Calu3 (cell line): ENCODE measurements at regions not wholly inside any gene's neighbourhood (a gene's known extent, or its start where the extent isn't known, plus 50 kb on each side); places are given as distances from the start of the nearest gene placed in this dataset.
"Not testable (repeated sequence)": the region's sequence is repeated elsewhere in the genome, so short reads cannot be mapped to it uniquely, and the experiment has no call there.

ENCODE experiments used
- BruUV-seq: library from RNA; stranded (reverse); fragments of 400-500 nt; replicated peaks from 2 replicates; lab custom pipeline; 2021; lab: Mats Ljungman, UMichigan
- CTCF ChIA-PET: fragments of 300-600 bp; sonication (Branson Sonifier 250); formaldehyde crosslinking; loops from one replicate; lab custom pipeline; 2022; ENCODE audit warnings: antibody characterized with exemption; lab: Charles Lee
- DNase-seq: peaks from one replicate; pipeline ENCODE4 v3.0.0; 2022
- H3K27ac Mint-ChIP-seq: one replicate; pipeline ENCODE4 v1.8.0; 2022; ENCODE audit warnings: mixed read lengths; ENCODE audit not compliant: unreplicated experiment
- H3K27me3 Mint-ChIP-seq: one replicate; pipeline ENCODE4 v1.8.0; 2022; ENCODE audit warnings: mixed read lengths; ENCODE audit not compliant: unreplicated experiment
- H3K36me3 Mint-ChIP-seq: one replicate; pipeline ENCODE4 v1.8.0; 2022; ENCODE audit warnings: mild to moderate bottlenecking, moderate library complexity, mixed read lengths; ENCODE audit not compliant: insufficient read depth, unreplicated experiment
- H3K4me1 Mint-ChIP-seq: one replicate; pipeline ENCODE4 v1.8.0; 2022; ENCODE audit warnings: mild to moderate bottlenecking, low read depth, mixed read lengths; ENCODE audit not compliant: unreplicated experiment
- H3K4me3 Mint-ChIP-seq: one replicate; pipeline ENCODE4 v1.8.0; 2022; ENCODE audit warnings: mild to moderate bottlenecking, low read depth, moderate library complexity, mixed read lengths; ENCODE audit not compliant: unreplicated experiment
- H3K9me3 Mint-ChIP-seq: one replicate; pipeline ENCODE4 v1.8.0; 2022; ENCODE audit warnings: low read depth, mixed read lengths; ENCODE audit not compliant: unreplicated experiment
- intact Hi-C: fragments of 100-400 bp; cut with micrococcal nuclease; formaldehyde crosslinking; loops from one replicate; pipeline ENCODE4 v1.10.0; 2022; ENCODE audit not compliant: unreplicated experiment
- TF ChIP-seq, protein P1 (sequence below): fragments of 200-600 bp; IDR thresholded peaks from one replicate; pipeline ENCODE4 v1.8.0; 2022; ENCODE audit warnings: antibody characterized with exemption; ENCODE audit not compliant: unreplicated experiment

DNA sequence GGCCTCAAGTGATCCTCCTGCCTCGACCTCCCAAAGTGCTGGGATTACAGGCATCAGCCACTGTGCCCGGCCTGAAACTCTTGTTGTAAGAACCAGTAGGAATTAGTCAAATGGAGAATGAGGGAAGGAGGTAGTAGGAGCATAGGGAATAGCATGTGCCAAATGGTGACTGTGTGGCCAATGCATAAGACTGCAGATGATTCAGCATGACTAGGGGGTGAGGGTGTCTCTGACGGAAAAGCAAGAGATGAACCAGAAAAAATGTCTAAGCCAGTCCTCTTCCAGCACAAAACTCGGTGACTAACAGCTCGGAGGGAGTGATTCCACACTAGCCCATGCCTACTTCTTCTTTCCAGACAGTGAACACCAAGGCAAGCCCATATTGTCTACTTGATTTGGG lies 58.2 kb upstream of the DUSP21 start:
- TF ChIP-seq, protein P1, sequence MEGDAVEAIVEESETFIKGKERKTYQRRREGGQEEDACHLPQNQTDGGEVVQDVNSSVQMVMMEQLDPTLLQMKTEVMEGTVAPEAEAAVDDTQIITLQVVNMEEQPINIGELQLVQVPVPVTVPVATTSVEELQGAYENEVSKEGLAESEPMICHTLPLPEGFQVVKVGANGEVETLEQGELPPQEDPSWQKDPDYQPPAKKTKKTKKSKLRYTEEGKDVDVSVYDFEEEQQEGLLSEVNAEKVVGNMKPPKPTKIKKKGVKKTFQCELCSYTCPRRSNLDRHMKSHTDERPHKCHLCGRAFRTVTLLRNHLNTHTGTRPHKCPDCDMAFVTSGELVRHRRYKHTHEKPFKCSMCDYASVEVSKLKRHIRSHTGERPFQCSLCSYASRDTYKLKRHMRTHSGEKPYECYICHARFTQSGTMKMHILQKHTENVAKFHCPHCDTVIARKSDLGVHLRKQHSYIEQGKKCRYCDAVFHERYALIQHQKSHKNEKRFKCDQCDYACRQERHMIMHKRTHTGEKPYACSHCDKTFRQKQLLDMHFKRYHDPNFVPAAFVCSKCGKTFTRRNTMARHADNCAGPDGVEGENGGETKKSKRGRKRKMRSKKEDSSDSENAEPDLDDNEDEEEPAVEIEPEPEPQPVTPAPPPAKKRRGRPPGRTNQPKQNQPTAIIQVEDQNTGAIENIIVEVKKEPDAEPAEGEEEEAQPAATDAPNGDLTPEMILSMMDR: no peak
- Mint-ChIP-seq H3K4me3 (no peak overlapping the region), H3K9me3 (no peaks in the 10 kb centered on the region), H3K27ac (no peak overlapping the region), H3K36me3 (no peaks in the 10 kb centered on the region), H3K4me1 (no peaks in the 10 kb centered on the region), H3K27me3 (no peaks in the 10 kb centered on the region)
- CTCF ChIA-PET: no interaction called here
- DNase-seq: no peak
- BruUV-seq: no TSS peak
- intact Hi-C loops: no loop called here

DNA sequence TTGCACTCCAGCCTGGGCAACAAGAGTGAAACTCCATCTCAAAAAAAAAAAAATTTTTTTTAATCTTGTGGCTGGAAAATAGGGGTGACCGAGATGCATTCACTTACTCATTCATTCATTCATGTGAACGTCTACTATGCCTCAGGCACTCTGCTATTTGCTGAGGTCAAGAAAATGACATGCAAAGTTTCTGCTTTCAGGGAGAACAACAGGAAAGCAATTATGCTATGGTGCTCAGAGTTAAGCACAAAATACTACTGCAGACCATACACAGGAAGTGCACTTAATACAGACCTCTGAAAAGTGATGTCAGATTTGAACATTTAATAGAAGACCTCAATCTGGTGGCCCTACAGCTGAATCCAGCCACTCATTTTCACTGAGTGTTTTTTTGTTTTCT lies 59.6 kb upstream of the DUSP21 start:
- intact Hi-C loops: no loop called here
- BruUV-seq: no TSS peak
- Mint-ChIP-seq H3K27ac (no peak overlapping the region), H3K4me1 (no peaks in the 10 kb centered on the region), H3K9me3 (no peaks in the 10 kb centered on the region), H3K4me3 (no peak overlapping the region), H3K36me3 (no peaks in the 10 kb centered on the region), H3K27me3 (no peaks in the 10 kb centered on the region)
- no peak for DNase-seq
- CTCF ChIA-PET: no interaction called here
- TF ChIP-seq, protein P1: no peak

DNA sequence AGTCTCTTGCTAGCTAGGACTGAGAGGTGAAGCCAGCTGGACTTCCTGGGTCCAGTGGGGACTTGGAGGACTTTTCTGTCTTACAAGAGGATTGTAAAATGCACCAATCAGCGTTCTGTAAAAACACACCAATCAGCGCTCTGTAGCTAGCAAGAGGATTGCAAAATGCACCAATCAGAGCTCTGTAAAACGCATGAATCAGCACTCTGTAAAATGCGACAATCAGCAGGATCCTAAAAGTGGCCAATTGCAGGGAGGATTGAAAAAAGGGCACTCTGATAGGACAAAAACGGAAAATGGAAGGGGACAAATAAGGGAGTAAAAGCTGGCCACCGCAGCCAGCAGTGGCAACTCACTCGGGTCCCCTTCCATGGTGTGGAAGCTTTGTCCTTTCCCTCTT lies 65.6 kb upstream of the DUSP21 start:
- TF ChIP-seq, protein P1: no peak
- Mint-ChIP-seq H3K36me3 (no peaks in the 10 kb centered on the region), H3K27me3 (no peaks in the 10 kb centered on the region), H3K4me3 (no peak overlapping the region), H3K27ac (no peak overlapping the region), H3K4me1 (no peaks in the 10 kb centered on the region), H3K9me3 (no peaks in the 10 kb centered on the region)
- intact Hi-C loops: no loop called here
- CTCF ChIA-PET: no interaction called here
- BruUV-seq: no TSS peak
- no peak for DNase-seq

DNA sequence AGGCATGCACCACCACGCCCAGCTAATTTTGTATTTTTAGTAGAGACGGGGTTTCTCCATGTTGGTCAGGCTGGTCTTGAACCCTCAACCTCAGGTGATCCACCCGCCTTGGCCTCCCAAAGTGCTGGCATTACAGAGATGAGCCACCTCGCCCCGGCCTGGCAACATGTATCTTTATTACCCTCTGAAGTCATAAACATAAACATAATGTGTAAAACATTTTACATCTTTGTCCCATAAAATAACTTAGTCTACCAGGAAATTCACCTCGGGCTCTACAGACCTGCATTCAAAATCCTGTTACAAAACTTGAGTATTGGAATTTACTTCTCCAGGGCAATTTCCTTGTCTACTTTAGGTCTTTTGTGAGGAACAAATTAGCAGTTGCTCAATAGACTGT lies 68.1 kb upstream of the DUSP21 start:
- intact Hi-C loops: no loop called here
- H3K4me3 Mint-ChIP-seq: no peak overlapping the region
- no peak overlapping the region for H3K27ac Mint-ChIP-seq
- BruUV-seq: no TSS peak
- CTCF ChIA-PET: no interaction called here
- no peaks in the 10 kb centered on the region for H3K27me3 Mint-ChIP-seq
- DNase-seq: no peak
- TF ChIP-seq, protein P1: no peak
- H3K4me1 Mint-ChIP-seq: no peaks in the 10 kb centered on the region
- no peaks in the 10 kb centered on the region for H3K9me3 Mint-ChIP-seq
- H3K36me3 Mint-ChIP-seq: no peaks in the 10 kb centered on the region

DNA sequence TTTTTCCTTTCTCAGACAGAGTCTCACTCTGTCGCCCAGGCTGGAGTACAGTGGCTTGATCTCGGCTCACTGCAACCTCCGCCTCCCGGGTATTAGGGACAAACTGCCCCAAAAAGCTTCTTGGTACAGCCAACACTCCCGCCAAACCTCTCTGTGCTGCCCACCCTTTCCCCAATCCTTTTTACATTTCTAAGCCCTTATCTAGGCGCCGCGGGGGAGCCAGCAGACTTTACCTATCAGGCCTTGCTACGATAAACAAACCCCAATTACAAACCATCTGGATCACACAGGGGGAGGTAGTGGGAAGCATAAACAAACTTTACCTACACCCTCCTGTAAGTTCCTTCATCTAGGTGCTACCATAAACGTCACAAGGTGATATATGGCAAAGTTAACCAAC lies 69.8 kb upstream of the DUSP21 start:
- H3K27me3 Mint-ChIP-seq: not testable (repeated sequence)

More for the DNA sequence above, 69.8 kb upstream of the DUSP21 start:
- CTCF ChIA-PET, H3K4me3 Mint-ChIP-seq, H3K4me1 Mint-ChIP-seq, BruUV-seq, intact Hi-C loops, H3K9me3 Mint-ChIP-seq, H3K36me3 Mint-ChIP-seq, DNase-seq, H3K27ac Mint-ChIP-seq: not testable (repeated sequence)
